ENCODE measurements at regions not wholly inside any gene's neighbourhood (a gene's known extent, or its start where the extent isn't known, plus 50 kb on each side); places are given as distances from the start of the nearest gene placed in this dataset.

GRCh38 chr2:181821049-181821448, 70.5 kb upstream of the ITPRID2 start:
- H3K36me3 ChIP-seq (ENCODE audit: control insufficient read depth in 2 of 2, insufficient read depth in 2 of 2, low read length in 1 of 2): no peaks in the 10 kb centered on the region
- H3K27me3 ChIP-seq (ENCODE audit: control insufficient read depth in 1 of 2, insufficient read depth in 2 of 2, low read length in 2 of 2): no peaks in the 10 kb centered on the region
- H3K27ac ChIP-seq (ENCODE audit: low read depth in 2 of 2, low read length in 1 of 2): no peak overlapping the region
- WGBS, 2 donors: 69 to 78% methylated on average over 2 of the region's 2 CpGs
- H3K9me3 ChIP-seq (ENCODE audit: control insufficient read depth in 2 of 2, insufficient read depth in 1 of 2, low read depth in 1 of 2, low read length in 1 of 2): no peaks in the 10 kb centered on the region
- no peak overlapping the region for H3K4me3 ChIP-seq (ENCODE audit: low read depth in 1 of 2, low read length in 2 of 2)
- no peaks in the 10 kb centered on the region for H3K4me1 ChIP-seq (ENCODE audit: control insufficient read depth in 2 of 2, insufficient read depth in 2 of 2, low read length in 1 of 2)

- H3K4me1 ChIP-seq (ENCODE audit: control insufficient read depth in 2 of 2, insufficient read depth in 2 of 2, low read length in 1 of 2): no peaks in the 10 kb centered on the region
- WGBS, 2 donors: 85 to 87% methylated on average over 5 of the region's 5 CpGs
- no peaks in the 10 kb centered on the region for H3K27me3 ChIP-seq (ENCODE audit: control insufficient read depth in 1 of 2, insufficient read depth in 2 of 2, low read length in 2 of 2)
- no peaks in the 10 kb centered on the region for H3K9me3 ChIP-seq (ENCODE audit: control insufficient read depth in 2 of 2, insufficient read depth in 1 of 2, low read depth in 1 of 2, low read length in 1 of 2)
- H3K27ac ChIP-seq (ENCODE audit: low read depth in 2 of 2, low read length in 1 of 2): no peak overlapping the region
- no peak overlapping the region for H3K4me3 ChIP-seq (ENCODE audit: low read depth in 1 of 2, low read length in 2 of 2)
- no peaks in the 10 kb centered on the region for H3K36me3 ChIP-seq (ENCODE audit: control insufficient read depth in 2 of 2, insufficient read depth in 2 of 2, low read length in 1 of 2)
These were observed 69.4 kb upstream of the ITPRID2 start for GRCh38 chr2:181822097-181822496.

GRCh38 chr2:181823405-181823804, 68.1 kb upstream of the ITPRID2 start:
- H3K36me3 ChIP-seq (ENCODE audit: control insufficient read depth in 2 of 2, insufficient read depth in 2 of 2, low read length in 1 of 2): no peaks in the 10 kb centered on the region
- WGBS, 2 donors: 73 to 75% methylated on average over 2 of the region's 2 CpGs

GRCh38 chr2:181828122-181828705, 63.3 kb upstream of the ITPRID2 start:
- H3K4me1 ChIP-seq (ENCODE audit: control insufficient read depth in 2 of 2, insufficient read depth in 2 of 2, low read length in 1 of 2): no peaks in the 10 kb centered on the region
- H3K27me3 ChIP-seq (ENCODE audit: control insufficient read depth in 1 of 2, insufficient read depth in 2 of 2, low read length in 2 of 2): no peaks in the 10 kb centered on the region
- no peaks in the 10 kb centered on the region for H3K9me3 ChIP-seq (ENCODE audit: control insufficient read depth in 2 of 2, insufficient read depth in 1 of 2, low read depth in 1 of 2, low read length in 1 of 2)
- WGBS, 2 donors: 94 to 97% methylated on average over 6 of the region's 6 CpGs
- no peak overlapping the region for H3K4me3 ChIP-seq (ENCODE audit: low read depth in 1 of 2, low read length in 2 of 2)
- H3K36me3 ChIP-seq (ENCODE audit: control insufficient read depth in 2 of 2, insufficient read depth in 2 of 2, low read length in 1 of 2): no peaks in the 10 kb centered on the region
- no peak overlapping the region for H3K27ac ChIP-seq (ENCODE audit: low read depth in 2 of 2, low read length in 1 of 2)

More at GRCh38 chr2:181823405-181823804, 68.1 kb upstream of the ITPRID2 start:
- Histone ChIP-seq H3K27ac (ENCODE audit: low read depth in 2 of 2, low read length in 1 of 2) (no peak overlapping the region), H3K4me3 (ENCODE audit: low read depth in 1 of 2, low read length in 2 of 2) (no peak overlapping the region), H3K9me3 (ENCODE audit: control insufficient read depth in 2 of 2, insufficient read depth in 1 of 2, low read depth in 1 of 2, low read length in 1 of 2) (no peaks in the 10 kb centered on the region), H3K4me1 (ENCODE audit: control insufficient read depth in 2 of 2, insufficient read depth in 2 of 2, low read length in 1 of 2) (no peaks in the 10 kb centered on the region), H3K27me3 (ENCODE audit: control insufficient read depth in 1 of 2, insufficient read depth in 2 of 2, low read length in 2 of 2) (no peaks in the 10 kb centered on the region)

GRCh38 chr2:181829230-181829629, 62.3 kb upstream of the ITPRID2 start:
- Histone ChIP-seq H3K4me3 (ENCODE audit: low read depth in 1 of 2, low read length in 2 of 2) (no peak overlapping the region), H3K36me3 (ENCODE audit: control insufficient read depth in 2 of 2, insufficient read depth in 2 of 2, low read length in 1 of 2) (no peaks in the 10 kb centered on the region), H3K27me3 (ENCODE audit: control insufficient read depth in 1 of 2, insufficient read depth in 2 of 2, low read length in 2 of 2) (no peaks in the 10 kb centered on the region), H3K27ac (ENCODE audit: low read depth in 2 of 2, low read length in 1 of 2) (no peak overlapping the region), H3K9me3 (ENCODE audit: control insufficient read depth in 2 of 2, insufficient read depth in 1 of 2, low read depth in 1 of 2, low read length in 1 of 2) (no peaks in the 10 kb centered on the region), H3K4me1 (ENCODE audit: control insufficient read depth in 2 of 2, insufficient read depth in 2 of 2, low read length in 1 of 2) (no peaks in the 10 kb centered on the region)
- WGBS, 2 donors: 95% methylated on average over 1 of the region's 1 CpG

GRCh38 chr2:181832015-181832414, 59.5 kb upstream of the ITPRID2 start:
- Histone ChIP-seq H3K36me3 (ENCODE audit: control insufficient read depth in 2 of 2, insufficient read depth in 2 of 2, low read length in 1 of 2) (no peaks in the 10 kb centered on the region), H3K4me3 (ENCODE audit: low read depth in 1 of 2, low read length in 2 of 2) (no peak overlapping the region), H3K4me1 (ENCODE audit: control insufficient read depth in 2 of 2, insufficient read depth in 2 of 2, low read length in 1 of 2) (no peaks in the 10 kb centered on the region), H3K27me3 (ENCODE audit: control insufficient read depth in 1 of 2, insufficient read depth in 2 of 2, low read length in 2 of 2) (no peaks in the 10 kb centered on the region), H3K9me3 (ENCODE audit: control insufficient read depth in 2 of 2, insufficient read depth in 1 of 2, low read depth in 1 of 2, low read length in 1 of 2) (no peaks in the 10 kb centered on the region), H3K27ac (ENCODE audit: low read depth in 2 of 2, low read length in 1 of 2) (no peak overlapping the region)
- 62 to 63% methylated on average over 4 of the region's 4 CpGs for WGBS, 2 donors

GRCh38 chr2:181836583-181836982, 54.9 kb upstream of the ITPRID2 start:
- H3K27me3 ChIP-seq (ENCODE audit: control insufficient read depth in 1 of 2, insufficient read depth in 2 of 2, low read length in 2 of 2): peaks cover 0 to 2% of the 10 kb centered on the region in 2 donors
- H3K4me1 ChIP-seq (ENCODE audit: control insufficient read depth in 2 of 2, insufficient read depth in 2 of 2, low read length in 1 of 2): no peaks in the 10 kb centered on the region
- no peaks in the 10 kb centered on the region for H3K36me3 ChIP-seq (ENCODE audit: control insufficient read depth in 2 of 2, insufficient read depth in 2 of 2, low read length in 1 of 2)
- no peaks in the 10 kb centered on the region for H3K9me3 ChIP-seq (ENCODE audit: control insufficient read depth in 2 of 2, insufficient read depth in 1 of 2, low read depth in 1 of 2, low read length in 1 of 2)
- WGBS, 2 donors: 77 to 83% methylated on average over 2 of the region's 2 CpGs
- H3K27ac ChIP-seq (ENCODE audit: low read depth in 2 of 2, low read length in 1 of 2): no peak overlapping the region
- H3K4me3 ChIP-seq (ENCODE audit: low read depth in 1 of 2, low read length in 2 of 2): no peak overlapping the region

- Histone ChIP-seq H3K27ac (ENCODE audit: low read depth in 2 of 2, low read length in 1 of 2) (no peak overlapping the region), H3K27me3 (ENCODE audit: control insufficient read depth in 1 of 2, insufficient read depth in 2 of 2, low read length in 2 of 2) (peaks cover 0 to 2% of the 10 kb centered on the region in 2 donors), H3K4me3 (ENCODE audit: low read depth in 1 of 2, low read length in 2 of 2) (no peak overlapping the region), H3K4me1 (ENCODE audit: control insufficient read depth in 2 of 2, insufficient read depth in 2 of 2, low read length in 1 of 2) (no peaks in the 10 kb centered on the region), H3K9me3 (ENCODE audit: control insufficient read depth in 2 of 2, insufficient read depth in 1 of 2, low read depth in 1 of 2, low read length in 1 of 2) (no peaks in the 10 kb centered on the region), H3K36me3 (ENCODE audit: control insufficient read depth in 2 of 2, insufficient read depth in 2 of 2, low read length in 1 of 2) (no peaks in the 10 kb centered on the region)
- WGBS, 2 donors: 67 to 79% methylated on average over 2 of the region's 2 CpGs
These were observed 54.0 kb upstream of the ITPRID2 start for GRCh38 chr2:181837563-181837962.

GRCh38 chr2:181839811-181840210, 51.7 kb upstream of the ITPRID2 start:
- H3K27me3 ChIP-seq (ENCODE audit: control insufficient read depth in 1 of 2, insufficient read depth in 2 of 2, low read length in 2 of 2): peaks cover 0 to 2% of the 10 kb centered on the region in 2 donors
- 76 to 86% methylated on average over 1 of the region's 1 CpG for WGBS, 2 donors

GRCh38 chr2:181841079-181841478, 50.5 kb upstream of the ITPRID2 start:
- Histone ChIP-seq H3K4me1 (ENCODE audit: control insufficient read depth in 2 of 2, insufficient read depth in 2 of 2, low read length in 1 of 2) (no peaks in the 10 kb centered on the region), H3K27me3 (ENCODE audit: control insufficient read depth in 1 of 2, insufficient read depth in 2 of 2, low read length in 2 of 2) (peaks cover 0 to 2% of the 10 kb centered on the region in 2 donors), H3K4me3 (ENCODE audit: low read depth in 1 of 2, low read length in 2 of 2) (no peak overlapping the region), H3K27ac (ENCODE audit: low read depth in 2 of 2, low read length in 1 of 2) (no peak overlapping the region), H3K9me3 (ENCODE audit: control insufficient read depth in 2 of 2, insufficient read depth in 1 of 2, low read depth in 1 of 2, low read length in 1 of 2) (no peaks in the 10 kb centered on the region), H3K36me3 (ENCODE audit: control insufficient read depth in 2 of 2, insufficient read depth in 2 of 2, low read length in 1 of 2) (no peaks in the 10 kb centered on the region)
- WGBS, 2 donors: 59 to 61% methylated on average over 2 of the region's 2 CpGs

More at GRCh38 chr2:181839811-181840210, 51.7 kb upstream of the ITPRID2 start:
- Histone ChIP-seq H3K4me3 (ENCODE audit: low read depth in 1 of 2, low read length in 2 of 2) (no peak overlapping the region), H3K4me1 (ENCODE audit: control insufficient read depth in 2 of 2, insufficient read depth in 2 of 2, low read length in 1 of 2) (no peaks in the 10 kb centered on the region), H3K9me3 (ENCODE audit: control insufficient read depth in 2 of 2, insufficient read depth in 1 of 2, low read depth in 1 of 2, low read length in 1 of 2) (no peaks in the 10 kb centered on the region), H3K36me3 (ENCODE audit: control insufficient read depth in 2 of 2, insufficient read depth in 2 of 2, low read length in 1 of 2) (no peaks in the 10 kb centered on the region), H3K27ac (ENCODE audit: low read depth in 2 of 2, low read length in 1 of 2) (no peak overlapping the region)

All from esophagus (tissue), 2 donors.